Fibroblast of lung (primary cell): ENCODE measurements at regions not wholly inside any gene's neighbourhood (a gene's known extent, or its start where the extent isn't known, plus 50 kb on each side); places are given as distances from the start of the nearest gene placed in this dataset.

ENCODE experiments used
- EZH2 ChIP-seq: IDR thresholded peaks from 2 replicates; pipeline ENCODE4 v1.5.1; 2012; ENCODE audit warnings: low read length, control low read depth, mild to moderate bottlenecking; ENCODE audit errors: missing control alignments
- TF ChIP-seq, protein P1 (sequence below), 2 donors: IDR thresholded peaks in 1 of 2; conservative IDR thresholded peaks in 1 of 2; 1 replicate in 1 of 2; 2 replicates in 1 of 2; pipeline ENCODE4 v1.5.1; 2011 to 2012; ENCODE audit warnings: low read length in 2 of 2, control low read depth in 1 of 2, inconsistent platforms in 1 of 2, low read depth in 1 of 2, mild to moderate bottlenecking in 1 of 2

DNA sequence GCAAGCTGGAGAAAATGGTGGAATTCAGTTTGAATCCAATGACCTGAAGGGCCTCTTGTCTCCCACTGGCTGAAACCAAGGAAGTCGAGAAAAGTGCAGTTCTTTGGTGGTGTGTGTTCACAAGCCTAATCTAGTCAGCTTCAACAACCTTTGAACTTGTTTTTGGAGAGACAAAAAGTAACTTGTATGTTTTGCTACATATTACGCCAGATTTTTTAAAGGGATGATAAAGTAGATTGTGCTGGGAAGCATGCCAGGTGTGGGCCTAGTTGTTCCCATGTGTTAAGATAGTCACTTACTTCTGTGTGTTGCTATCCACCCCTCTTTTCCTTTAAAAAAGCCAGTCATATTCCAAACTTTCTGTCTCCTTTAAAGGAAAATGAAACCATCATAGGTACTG lies 79.7 kb upstream of the FAM3C start:
- TF ChIP-seq, protein P1, sequence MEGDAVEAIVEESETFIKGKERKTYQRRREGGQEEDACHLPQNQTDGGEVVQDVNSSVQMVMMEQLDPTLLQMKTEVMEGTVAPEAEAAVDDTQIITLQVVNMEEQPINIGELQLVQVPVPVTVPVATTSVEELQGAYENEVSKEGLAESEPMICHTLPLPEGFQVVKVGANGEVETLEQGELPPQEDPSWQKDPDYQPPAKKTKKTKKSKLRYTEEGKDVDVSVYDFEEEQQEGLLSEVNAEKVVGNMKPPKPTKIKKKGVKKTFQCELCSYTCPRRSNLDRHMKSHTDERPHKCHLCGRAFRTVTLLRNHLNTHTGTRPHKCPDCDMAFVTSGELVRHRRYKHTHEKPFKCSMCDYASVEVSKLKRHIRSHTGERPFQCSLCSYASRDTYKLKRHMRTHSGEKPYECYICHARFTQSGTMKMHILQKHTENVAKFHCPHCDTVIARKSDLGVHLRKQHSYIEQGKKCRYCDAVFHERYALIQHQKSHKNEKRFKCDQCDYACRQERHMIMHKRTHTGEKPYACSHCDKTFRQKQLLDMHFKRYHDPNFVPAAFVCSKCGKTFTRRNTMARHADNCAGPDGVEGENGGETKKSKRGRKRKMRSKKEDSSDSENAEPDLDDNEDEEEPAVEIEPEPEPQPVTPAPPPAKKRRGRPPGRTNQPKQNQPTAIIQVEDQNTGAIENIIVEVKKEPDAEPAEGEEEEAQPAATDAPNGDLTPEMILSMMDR (conservative IDR thresholded peaks at IDR 0.05 in 1 of 2, IDR thresholded peaks at IDR 0.05 in 1 of 2; ENCODE audit: low read depth in 1 of 2, low read length in 2 of 2): no peak
- no peak for TF ChIP-seq EZH2
